Karpas-422 (cell line): ENCODE measurements at regions not wholly inside any gene's neighbourhood (a gene's known extent, or its start where the extent isn't known, plus 50 kb on each side); places are given as distances from the start of the nearest gene placed in this dataset.

ENCODE experiments used
- DNase-seq: peaks from one replicate; pipeline ENCODE4 v3.0.0-alpha.2; 2015
- H2AFZ ChIP-seq: fragments of 200-600 bp; sonication (generic); 2 replicates; pipeline ENCODE4 v1.6.1; 2014; ENCODE audit warnings: antibody characterized with exemption, low read length, mixed read lengths
- H3K27ac ChIP-seq: fragments of 200-600 bp; sonication (generic); 2 replicates; pipeline ENCODE4 v1.5.1; 2014; ENCODE audit warnings: mild to moderate bottlenecking, low read length, moderate library complexity
- H3K27me3 ChIP-seq: fragments of 200-600 bp; sonication (generic); 2 replicates; pipeline ENCODE4 v1.6.1; 2014; ENCODE audit warnings: low read length, mixed read lengths
- H3K36me3 ChIP-seq: fragments of 200-600 bp; sonication (generic); 2 replicates; pipeline ENCODE4 v1.6.1; 2014; ENCODE audit warnings: low read length, mixed read lengths; ENCODE audit not compliant: insufficient read depth
- H3K4me1 ChIP-seq: fragments of 200-600 bp; sonication (generic); 2 replicates; pipeline ENCODE4 v1.6.1; 2014; ENCODE audit warnings: mild to moderate bottlenecking, low read length, mixed read lengths
- H3K4me2 ChIP-seq: fragments of 200-600 bp; sonication (generic); 2 replicates; pipeline ENCODE4 v1.6.1; 2014; ENCODE audit warnings: low read length, low read depth, mild to moderate bottlenecking; ENCODE audit not compliant: poor library complexity, severe bottlenecking
- H3K4me3 ChIP-seq: fragments of 200-600 bp; sonication (generic); 2 replicates; pipeline ENCODE4 v1.5.1; 2014; ENCODE audit warnings: mild to moderate bottlenecking, antibody characterized with exemption, low read length, mixed read lengths
- H3K79me2 ChIP-seq: fragments of 200-600 bp; sonication (generic); 2 replicates; pipeline ENCODE4 v1.6.1; 2014; ENCODE audit warnings: mild to moderate bottlenecking, low read length, mixed read lengths
- H3K9ac ChIP-seq: fragments of 200-600 bp; sonication (generic); 2 replicates; pipeline ENCODE4 v1.6.0; 2014; ENCODE audit warnings: low read length
- H3K9me2 ChIP-seq: fragments of 200-600 bp; sonication (generic), shearing (Covaris generic); replicated peaks from 2 replicates; pipeline ENCODE4 v1.6.0; 2014; ENCODE audit warnings: mild to moderate bottlenecking, low read length, moderate library complexity; ENCODE audit not compliant: insufficient read depth
- H3K9me3 ChIP-seq: fragments of 300-700, 200-600 bp; sonication (generic); 2 replicates; pipeline ENCODE4 v1.6.1; 2014; ENCODE audit warnings: low read length, mixed read lengths
- H4K20me1 ChIP-seq: fragments of 200-600 bp; sonication (generic); 2 replicates; pipeline ENCODE4 v1.6.1; 2014; ENCODE audit warnings: mild to moderate bottlenecking, antibody characterized with exemption, low read length, low read depth; ENCODE audit not compliant: insufficient read depth

DNA sequence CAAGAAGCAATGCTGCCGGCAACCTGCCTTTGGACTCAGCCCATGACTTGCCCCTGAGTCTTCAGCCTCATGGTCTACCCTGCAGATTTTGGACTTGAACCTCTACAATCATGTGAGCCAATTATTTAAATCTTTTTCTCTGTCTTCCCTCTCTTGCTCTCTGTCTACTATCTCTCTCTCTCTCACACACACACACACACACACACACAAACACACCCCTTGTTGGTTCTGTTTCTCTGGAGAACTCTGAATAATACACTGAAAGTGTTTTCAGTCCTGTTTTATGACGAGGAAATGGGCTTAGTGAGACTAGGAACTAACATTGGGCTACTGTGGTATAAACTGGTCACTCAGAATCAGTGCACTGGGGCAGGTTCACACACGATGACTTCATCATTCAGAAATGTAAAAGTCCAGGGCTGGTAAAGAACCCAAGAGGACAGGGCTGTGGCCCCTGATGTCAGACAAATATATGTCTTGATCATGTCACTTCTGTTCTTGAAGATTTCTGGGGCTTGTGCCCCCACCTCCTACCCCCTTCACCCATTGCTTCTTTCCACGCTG lies 266.1 kb upstream of the SIX2 start:
- no peak overlapping the region for H3K27ac ChIP-seq
- H2AFZ ChIP-seq: no peak overlapping the region
- no peaks in the 10 kb centered on the region for H3K79me2 ChIP-seq
- H3K9me3 ChIP-seq: no peaks in the 10 kb centered on the region
- no peak for DNase-seq
- H3K27me3 ChIP-seq: no peaks in the 10 kb centered on the region
- no peaks in the 10 kb centered on the region for H3K36me3 ChIP-seq
- no peaks in the 10 kb centered on the region for H4K20me1 ChIP-seq
- H3K4me1 ChIP-seq: peaks cover 6% of the 10 kb centered on the region
- no peak overlapping the region for H3K9ac ChIP-seq
- H3K9me2 ChIP-seq: no peaks in the 10 kb centered on the region
- no peak overlapping the region for H3K4me3 ChIP-seq
- H3K4me2 ChIP-seq: no peak overlapping the region

DNA sequence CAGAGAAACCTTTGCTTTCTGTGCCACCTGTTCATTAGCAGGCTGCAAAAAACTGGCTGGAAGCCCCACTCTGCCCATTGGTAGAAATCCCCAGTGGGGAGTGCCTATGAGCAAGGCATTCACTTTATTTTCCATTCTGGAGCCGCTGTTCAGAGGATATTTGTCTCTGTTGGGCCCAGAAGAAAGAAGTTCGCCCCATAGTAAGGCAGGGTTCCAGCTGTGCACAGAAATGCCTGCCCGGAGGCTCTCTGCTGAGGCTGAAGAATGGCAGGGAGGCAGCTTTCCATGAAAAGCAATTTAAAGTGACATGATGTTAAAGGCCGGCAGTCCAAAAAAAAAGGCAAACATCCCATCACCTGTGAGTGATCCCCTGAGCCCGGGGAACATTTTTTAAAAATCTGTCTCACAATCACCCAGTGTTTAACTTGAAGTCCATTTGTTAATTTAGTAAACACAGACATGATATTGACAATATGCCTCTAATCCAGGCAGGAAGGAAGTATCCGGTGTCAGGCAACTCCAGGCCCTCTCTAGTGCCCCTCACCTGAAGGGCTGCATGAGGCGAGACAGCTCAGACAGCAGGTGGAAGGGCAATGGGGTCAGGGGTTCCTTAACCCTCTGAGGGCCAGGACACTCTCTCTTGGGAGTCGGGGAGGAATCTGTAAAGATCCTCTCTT lies 265.1 kb upstream of the SIX2 start:
- no peaks in the 10 kb centered on the region for H3K27me3 ChIP-seq
- no peaks in the 10 kb centered on the region for H3K9me2 ChIP-seq
- H3K36me3 ChIP-seq: no peaks in the 10 kb centered on the region
- H3K4me3 ChIP-seq: no peak overlapping the region
- no peaks in the 10 kb centered on the region for H3K9me3 ChIP-seq
- H2AFZ ChIP-seq: no peak overlapping the region
- H3K4me1 ChIP-seq: peaks cover 6% of the 10 kb centered on the region
- no peak overlapping the region for H3K4me2 ChIP-seq
- H3K27ac ChIP-seq: no peak overlapping the region
- H3K9ac ChIP-seq: no peak overlapping the region
- no peaks in the 10 kb centered on the region for H3K79me2 ChIP-seq
- no peaks in the 10 kb centered on the region for H4K20me1 ChIP-seq
- no peak for DNase-seq

- H3K4me1 ChIP-seq: peaks cover 6% of the 10 kb centered on the region
- no peak overlapping the region for H3K4me2 ChIP-seq
- no peak for DNase-seq
- no peak overlapping the region for H3K9ac ChIP-seq
- no peaks in the 10 kb centered on the region for H4K20me1 ChIP-seq
- no peak overlapping the region for H3K4me3 ChIP-seq
- no peak overlapping the region for H2AFZ ChIP-seq
- H3K79me2 ChIP-seq: no peaks in the 10 kb centered on the region
- H3K9me3 ChIP-seq: no peaks in the 10 kb centered on the region
- H3K9me2 ChIP-seq: no peaks in the 10 kb centered on the region
- H3K27ac ChIP-seq: no peak overlapping the region
- H3K36me3 ChIP-seq: no peaks in the 10 kb centered on the region
- no peaks in the 10 kb centered on the region for H3K27me3 ChIP-seq
Measured at GRCh38 chr2:45273412-45274249, 264.4 kb upstream of the SIX2 start.

DNA sequence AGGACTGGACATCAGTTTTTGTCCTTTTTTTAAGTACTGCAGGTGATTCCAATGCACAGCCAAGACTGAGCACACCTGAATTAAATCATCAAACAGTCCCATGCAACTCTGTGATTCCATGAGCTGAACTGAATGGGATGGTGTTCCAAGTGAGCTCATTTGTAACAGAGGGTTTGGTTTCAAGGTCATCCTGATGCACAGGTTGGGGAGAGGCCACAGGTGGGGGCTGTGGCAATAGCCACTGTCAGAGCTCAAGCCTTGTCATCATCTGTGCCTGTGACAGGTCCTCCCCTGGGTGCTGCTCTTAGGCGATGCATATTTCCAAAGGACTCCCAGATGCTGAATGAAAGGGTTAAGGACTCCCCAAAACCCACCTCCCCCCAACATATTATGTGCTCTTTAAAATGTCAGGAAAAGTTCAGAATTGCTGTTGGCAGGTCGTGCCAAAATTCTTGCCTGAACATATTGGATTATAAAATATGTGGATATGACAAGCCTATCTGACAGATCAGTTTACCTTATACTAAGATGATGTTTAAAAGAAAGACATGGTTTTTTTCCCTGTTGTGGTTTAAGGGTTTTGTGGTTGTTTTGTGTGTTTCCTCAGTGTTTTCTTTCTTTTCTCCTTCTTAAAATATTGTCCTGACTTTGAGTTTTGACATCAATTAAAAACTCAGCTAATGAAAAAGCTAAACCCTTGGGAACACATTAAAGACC lies 263.5 kb upstream of the SIX2 start:
- Histone ChIP-seq H3K4me3 (no peak overlapping the region), H3K4me2 (no peak overlapping the region), H3K27me3 (no peaks in the 10 kb centered on the region), H3K4me1 (peaks cover 6% of the 10 kb centered on the region), H3K9ac (no peak overlapping the region), H3K9me2 (no peaks in the 10 kb centered on the region), H3K36me3 (no peaks in the 10 kb centered on the region), H3K79me2 (no peaks in the 10 kb centered on the region), H2AFZ (no peak overlapping the region), H3K27ac (no peak overlapping the region), H4K20me1 (no peaks in the 10 kb centered on the region), H3K9me3 (no peaks in the 10 kb centered on the region)
- DNase-seq: no peak

- DNase-seq: no peak
- Histone ChIP-seq H3K4me1 (peaks cover 28% of the 10 kb centered on the region), H2AFZ (no peak overlapping the region), H3K79me2 (no peaks in the 10 kb centered on the region), H3K4me2 (no peak overlapping the region), H3K4me3 (no peak overlapping the region), H3K9me3 (no peaks in the 10 kb centered on the region), H3K27me3 (no peaks in the 10 kb centered on the region), H3K9me2 (no peaks in the 10 kb centered on the region), H4K20me1 (no peaks in the 10 kb centered on the region), H3K27ac (no peak overlapping the region), H3K9ac (no peak overlapping the region), H3K36me3 (no peaks in the 10 kb centered on the region)
Measured at GRCh38 chr2:45269149-45269793, 260.0 kb upstream of the SIX2 start.

DNA sequence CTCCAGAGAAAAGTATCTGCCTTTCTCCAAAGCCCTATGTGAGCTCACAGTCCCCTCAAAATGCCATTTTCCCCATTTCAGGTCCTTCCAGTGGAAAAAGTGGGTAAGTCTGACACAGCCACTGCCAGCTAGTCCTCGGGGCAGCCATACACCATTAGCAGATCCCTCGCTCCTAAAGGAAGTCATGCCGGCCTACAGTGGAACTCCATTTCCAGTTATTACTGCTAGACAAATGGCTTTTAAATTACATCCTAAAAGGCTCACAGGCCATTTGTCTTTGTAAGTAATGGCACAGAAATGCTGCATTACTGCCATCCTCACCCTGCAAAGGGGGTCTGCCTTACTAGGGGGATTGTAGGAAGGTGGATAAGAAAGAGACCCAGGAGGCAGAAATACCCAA lies 259.4 kb upstream of the SIX2 start:
- Histone ChIP-seq H3K4me2 (no peak overlapping the region), H3K4me1 (peaks cover 32% of the 10 kb centered on the region), H3K79me2 (no peaks in the 10 kb centered on the region), H3K9ac (no peak overlapping the region), H4K20me1 (no peaks in the 10 kb centered on the region), H3K9me3 (no peaks in the 10 kb centered on the region), H3K27me3 (no peaks in the 10 kb centered on the region), H3K4me3 (no peak overlapping the region), H3K36me3 (no peaks in the 10 kb centered on the region), H3K27ac (no peak overlapping the region), H3K9me2 (no peaks in the 10 kb centered on the region), H2AFZ (no peak overlapping the region)
- DNase-seq: no peak

DNA sequence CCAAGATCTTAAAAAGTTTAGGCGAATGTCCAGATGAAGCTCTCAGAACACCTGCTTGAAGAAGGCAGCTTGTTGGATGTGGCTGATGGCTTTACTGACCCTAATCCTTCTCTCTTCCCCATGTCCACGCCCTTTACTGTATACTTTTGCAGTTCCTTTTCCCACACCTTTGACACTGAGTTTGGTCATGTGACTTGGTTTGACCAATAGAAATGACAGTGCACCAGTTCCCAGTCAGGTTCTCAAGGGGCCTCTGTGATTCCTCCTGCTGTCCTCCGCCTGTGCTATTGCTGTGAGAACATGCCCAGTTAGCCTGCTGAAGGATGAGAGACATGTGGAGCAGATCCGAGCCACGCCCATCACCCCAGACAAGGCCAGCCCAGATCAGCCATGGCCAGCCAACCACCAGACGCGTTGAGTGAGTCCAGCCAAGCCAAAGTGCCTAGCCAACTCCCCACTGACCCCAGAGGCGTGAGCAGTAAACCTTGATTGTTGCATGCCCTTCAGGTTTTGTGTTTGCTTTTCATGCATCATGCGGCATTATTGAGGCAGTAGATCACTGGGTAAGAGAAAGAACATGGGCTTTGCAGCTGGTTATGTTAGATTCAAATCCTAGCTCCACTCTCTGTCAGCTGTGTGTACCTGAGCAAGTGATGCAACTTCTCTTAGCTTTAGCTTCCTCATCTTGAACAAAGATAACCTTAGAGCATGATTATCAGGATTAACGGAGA lies 258.0 kb upstream of the SIX2 start:
- H3K9me3 ChIP-seq: no peaks in the 10 kb centered on the region

More for the DNA sequence above, 258.0 kb upstream of the SIX2 start:
- H2AFZ ChIP-seq: no peak overlapping the region
- no peaks in the 10 kb centered on the region for H3K27me3 ChIP-seq
- H3K79me2 ChIP-seq: no peaks in the 10 kb centered on the region
- no peaks in the 10 kb centered on the region for H3K36me3 ChIP-seq
- no peak overlapping the region for H3K4me2 ChIP-seq
- H4K20me1 ChIP-seq: no peaks in the 10 kb centered on the region
- DNase-seq: no peak
- H3K9me2 ChIP-seq: no peaks in the 10 kb centered on the region
- no peak overlapping the region for H3K4me3 ChIP-seq
- H3K27ac ChIP-seq: no peak overlapping the region
- H3K4me1 ChIP-seq: peaks cover 46% of the 10 kb centered on the region
- no peak overlapping the region for H3K9ac ChIP-seq
